Peyer's patch (tissue), 4 donors: ENCODE measurements at regions not wholly inside any gene's neighbourhood (a gene's known extent, or its start where the extent isn't known, plus 50 kb on each side); places are given as distances from the start of the nearest gene placed in this dataset.

ENCODE experiments used
- DNase-seq, 3 donors: peaks; one replicate each; pipeline ENCODE4 v3.0.0-alpha.2; 2017 to 2019
- H3K27ac ChIP-seq, 4 donors: fragments of 200-600 bp; sonication (generic); one replicate each; pipeline ENCODE4 v1.5.1; 2016 to 2019
- H3K27me3 ChIP-seq, 2 donors: fragments of 200-600 bp; sonication (generic); one replicate each; pipeline ENCODE4 v1.5.1; 2019
- H3K36me3 ChIP-seq, 3 donors: fragments of 200-600 bp; sonication (generic); one replicate each; pipeline ENCODE4 v1.5.1; 2016 to 2019
- H3K4me1 ChIP-seq, 4 donors: fragments of 200-600 bp; sonication (generic); one replicate each; pipeline ENCODE4 v1.5.1; 2016 to 2019
- H3K4me3 ChIP-seq, 4 donors: fragments of 200-600 bp; sonication (generic); 1 replicate in 3 of 4; 2 replicates in 1 of 4; pipeline ENCODE4 v1.5.1; 2016 to 2019; ENCODE audit warnings: mild to moderate bottlenecking in 1 of 4
- H3K9me3 ChIP-seq, 4 donors: fragments of 200-600 bp; sonication (generic); one replicate each; pipeline ENCODE4 v1.5.1; 2016 to 2019; ENCODE audit warnings: mild to moderate bottlenecking in 1 of 4
- CTCF ChIP-seq, 6 experiments: fragments of 450-650 bp in 4 of 6; fragments of 200-600 bp in 2 of 6; sonication (generic) in 1 of 6; IDR thresholded peaks; one replicate each; pipeline ENCODE4 v1.5.1; 2017 to 2019; ENCODE audit warnings: antibody characterized with exemption in 6 of 6, mild to moderate bottlenecking in 3 of 6, moderate library complexity in 1 of 6
- POLR2A ChIP-seq, 2 donors: fragments of 450-650 bp; IDR thresholded peaks; one replicate each; pipeline ENCODE4 v1.5.1; 2017; ENCODE audit warnings: antibody characterized with exemption in 2 of 2, mild to moderate bottlenecking in 2 of 2, moderate library complexity in 2 of 2

DNA sequence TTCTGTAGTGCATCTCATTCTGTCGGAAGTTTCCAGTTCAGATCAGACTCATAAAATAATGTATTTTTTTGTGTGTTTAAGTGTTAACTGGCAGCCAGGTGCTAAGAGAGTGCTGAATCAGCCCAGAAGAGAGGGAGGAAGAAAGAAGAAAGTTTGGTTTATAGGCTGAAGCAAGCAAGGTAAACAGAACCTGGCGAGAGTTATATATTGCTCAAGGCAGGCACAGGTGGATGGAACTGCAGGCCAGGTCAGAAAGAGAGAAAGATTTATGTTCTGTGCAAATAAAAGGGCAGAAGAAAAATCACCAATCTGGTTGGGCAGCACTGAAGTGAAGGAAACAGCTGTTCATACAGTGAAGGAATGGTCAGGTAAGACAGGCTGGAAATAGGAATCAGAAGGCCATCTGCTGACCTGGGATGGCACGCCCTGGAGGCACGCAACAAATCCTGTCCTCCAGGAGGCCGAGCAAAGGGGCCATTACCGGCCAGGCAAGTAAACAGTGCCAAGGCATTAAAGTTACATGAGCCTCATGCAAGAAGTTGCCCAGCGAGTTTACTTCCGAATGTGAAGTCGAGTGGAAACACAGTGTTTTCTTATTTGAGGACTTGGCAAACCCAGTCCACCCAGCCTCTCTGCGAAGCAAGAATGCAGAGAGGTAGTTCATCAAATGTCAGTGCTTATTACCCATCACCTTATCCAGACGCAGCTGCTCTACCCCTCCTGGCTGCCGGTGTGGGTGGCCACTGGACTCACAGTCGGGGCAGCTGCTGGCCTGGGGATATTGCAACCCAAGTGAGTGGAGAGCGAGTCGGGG lies 309.8 kb downstream of the VPS13C start:
- H3K4me3 ChIP-seq = no peak overlapping the region
- TF ChIP-seq POLR2A (IDR thresholded peaks at IDR 0.05) (no peak), CTCF (IDR thresholded peaks at IDR 0.05) (no peak)
- H3K36me3 ChIP-seq = no peaks in the 10 kb centered on the region
- no peaks in the 10 kb centered on the region for H3K9me3 ChIP-seq
- H3K27ac ChIP-seq = no peak overlapping the region
- DNase-seq = no peak
- no peaks in the 10 kb centered on the region for H3K27me3 ChIP-seq
- no peaks in the 10 kb centered on the region for H3K4me1 ChIP-seq

DNA sequence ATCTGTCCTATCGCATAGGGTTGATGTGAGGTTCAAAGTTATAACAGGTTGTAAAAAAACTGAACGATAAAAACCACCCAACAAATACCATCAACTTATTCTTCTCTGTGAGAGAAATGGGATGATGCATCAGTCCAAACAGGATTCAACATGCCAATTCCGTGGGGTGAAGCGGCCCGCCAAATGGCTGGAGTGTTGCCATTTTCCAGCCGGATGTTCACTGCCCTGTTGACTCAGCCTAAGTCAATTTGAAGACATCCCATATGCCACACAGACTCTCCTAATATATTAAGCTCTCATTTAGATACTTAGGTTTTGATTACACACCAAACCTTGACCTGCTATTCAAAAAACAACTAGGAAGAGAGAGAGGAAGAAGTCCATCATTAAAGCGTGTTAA lies 311.1 kb downstream of the VPS13C start:
- no peaks in the 10 kb centered on the region for H3K4me1 ChIP-seq
- H3K27me3 ChIP-seq = no peaks in the 10 kb centered on the region
- no peak for TF ChIP-seq CTCF (IDR thresholded peaks at IDR 0.05)
- TF ChIP-seq POLR2A (IDR thresholded peaks at IDR 0.05) = no peak
- H3K4me3 ChIP-seq = no peak overlapping the region
- no peak overlapping the region for H3K27ac ChIP-seq
- no peaks in the 10 kb centered on the region for H3K36me3 ChIP-seq
- no peaks in the 10 kb centered on the region for H3K9me3 ChIP-seq
- no peak for DNase-seq

DNA sequence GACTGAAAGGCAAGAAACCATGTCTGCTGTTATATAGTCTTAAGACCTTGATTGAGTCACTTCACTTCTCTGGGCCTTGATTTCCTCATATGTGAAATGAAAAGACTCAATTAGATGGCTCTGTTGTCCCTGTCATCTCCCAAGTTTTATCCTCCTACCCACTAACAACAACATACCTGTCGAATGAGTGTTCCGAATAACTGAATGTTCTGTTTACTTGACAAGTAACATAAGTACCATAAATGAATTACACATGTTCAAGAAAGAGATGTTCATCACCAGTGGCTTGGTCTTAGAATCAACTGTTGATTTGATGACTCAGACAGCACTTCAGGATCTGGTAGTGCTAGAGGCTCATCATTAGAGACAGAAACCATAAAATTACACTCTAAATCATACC lies 311.7 kb downstream of the VPS13C start:
- no peaks in the 10 kb centered on the region for H3K4me1 ChIP-seq
- TF ChIP-seq CTCF (IDR thresholded peaks at IDR 0.05) (no peak), POLR2A (IDR thresholded peaks at IDR 0.05) (no peak)
- no peaks in the 10 kb centered on the region for H3K9me3 ChIP-seq
- no peak overlapping the region for H3K4me3 ChIP-seq
- no peak for DNase-seq
- H3K36me3 ChIP-seq = no peaks in the 10 kb centered on the region
- H3K27me3 ChIP-seq = no peaks in the 10 kb centered on the region
- H3K27ac ChIP-seq = no peak overlapping the region

DNA sequence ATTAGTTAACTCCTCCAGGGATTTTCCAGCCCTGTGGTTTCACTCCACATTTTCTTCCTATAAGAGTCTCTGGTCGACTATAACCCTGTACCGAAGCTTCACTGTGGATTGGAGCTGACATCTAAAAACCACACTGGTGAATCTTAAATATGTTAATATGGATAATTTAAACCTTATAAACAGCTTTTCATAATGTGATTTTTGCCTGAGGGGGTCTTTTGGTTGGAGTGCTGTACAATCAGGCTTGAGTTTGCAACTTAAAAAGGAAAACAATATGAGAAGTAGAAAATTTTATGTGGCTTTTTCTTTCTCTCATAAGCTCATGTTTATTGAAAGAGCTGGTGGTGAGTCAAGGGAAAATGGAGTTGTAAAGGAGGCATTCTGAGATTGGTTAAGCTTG lies 313.7 kb downstream of the VPS13C start:
- Histone ChIP-seq H3K27me3 (no peaks in the 10 kb centered on the region), H3K27ac (no peak overlapping the region), H3K9me3 (no peaks in the 10 kb centered on the region), H3K4me3 (no peak overlapping the region), H3K4me1 (no peaks in the 10 kb centered on the region), H3K36me3 (no peaks in the 10 kb centered on the region)
- DNase-seq = no peak
- TF ChIP-seq POLR2A (IDR thresholded peaks at IDR 0.05) (no peak), CTCF (IDR thresholded peaks at IDR 0.05) (no peak)

DNA sequence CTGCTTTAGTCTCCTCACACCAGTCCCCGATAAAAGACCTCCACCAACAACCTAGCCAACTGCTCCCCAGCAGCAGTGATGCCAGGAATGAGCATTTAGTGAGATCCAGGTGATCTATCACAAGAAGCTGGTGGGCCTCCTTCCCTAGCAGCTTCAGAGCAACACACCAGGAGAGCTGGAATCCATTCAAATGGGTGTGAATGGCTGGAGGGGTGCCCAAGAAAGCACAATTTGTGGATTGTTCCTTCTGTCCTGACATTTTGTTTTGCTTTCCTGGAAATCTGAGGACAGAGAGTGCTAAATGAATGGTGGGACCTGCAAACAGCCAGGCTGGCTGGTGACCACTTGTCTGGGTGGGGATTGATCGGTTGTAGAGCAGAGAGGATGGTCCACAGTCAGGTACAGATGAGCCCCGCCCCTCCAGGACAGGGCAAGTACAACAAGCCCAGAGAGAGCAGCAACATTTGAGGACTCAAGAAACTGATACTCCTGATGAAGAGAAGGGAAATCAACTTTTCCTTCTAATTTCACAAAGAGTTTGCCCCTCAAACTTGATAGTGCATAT lies 316.8 kb downstream of the VPS13C start:
- Histone ChIP-seq H3K27ac (no peak overlapping the region), H3K4me3 (no peak overlapping the region), H3K9me3 (no peaks in the 10 kb centered on the region), H3K36me3 (no peaks in the 10 kb centered on the region), H3K27me3 (no peaks in the 10 kb centered on the region), H3K4me1 (no peaks in the 10 kb centered on the region)
- no peak for TF ChIP-seq CTCF (IDR thresholded peaks at IDR 0.05)
- no peak for TF ChIP-seq POLR2A (IDR thresholded peaks at IDR 0.05)
- DNase-seq = no peak
